RPMI8226 (cell line): ENCODE measurements at regions not wholly inside any gene's neighbourhood (a gene's known extent, or its start where the extent isn't known, plus 50 kb on each side); places are given as distances from the start of the nearest gene placed in this dataset.

Experiments used
- DNase-seq: peaks from one replicate; pipeline ENCODE4 v3.0.0-alpha.2; 2015

DNA sequence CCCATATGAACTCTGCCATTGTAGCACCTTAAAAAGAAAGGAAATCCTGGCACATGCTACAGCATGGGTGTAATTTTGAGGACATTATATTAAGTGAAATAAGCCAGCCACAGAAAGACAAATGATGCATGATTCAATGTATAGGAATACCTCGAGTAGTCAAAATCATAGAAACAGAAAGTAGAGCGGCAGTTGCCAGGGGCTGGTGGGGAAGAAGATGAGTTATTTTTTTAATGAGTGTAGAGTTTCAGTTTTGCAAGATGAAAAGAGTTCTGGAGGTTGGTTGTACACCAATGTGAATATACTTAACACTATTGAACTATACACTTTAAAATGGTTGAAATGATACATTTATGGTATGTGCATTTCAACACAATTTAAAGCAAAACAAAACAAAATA, 133.0 kb downstream of the ZDHHC21 start:
- DNase-seq = no peak

- no peak for DNase-seq
Measured at GRCh38 chr9:14554886-14555285, 138.3 kb downstream of the ZDHHC21 start.

DNA sequence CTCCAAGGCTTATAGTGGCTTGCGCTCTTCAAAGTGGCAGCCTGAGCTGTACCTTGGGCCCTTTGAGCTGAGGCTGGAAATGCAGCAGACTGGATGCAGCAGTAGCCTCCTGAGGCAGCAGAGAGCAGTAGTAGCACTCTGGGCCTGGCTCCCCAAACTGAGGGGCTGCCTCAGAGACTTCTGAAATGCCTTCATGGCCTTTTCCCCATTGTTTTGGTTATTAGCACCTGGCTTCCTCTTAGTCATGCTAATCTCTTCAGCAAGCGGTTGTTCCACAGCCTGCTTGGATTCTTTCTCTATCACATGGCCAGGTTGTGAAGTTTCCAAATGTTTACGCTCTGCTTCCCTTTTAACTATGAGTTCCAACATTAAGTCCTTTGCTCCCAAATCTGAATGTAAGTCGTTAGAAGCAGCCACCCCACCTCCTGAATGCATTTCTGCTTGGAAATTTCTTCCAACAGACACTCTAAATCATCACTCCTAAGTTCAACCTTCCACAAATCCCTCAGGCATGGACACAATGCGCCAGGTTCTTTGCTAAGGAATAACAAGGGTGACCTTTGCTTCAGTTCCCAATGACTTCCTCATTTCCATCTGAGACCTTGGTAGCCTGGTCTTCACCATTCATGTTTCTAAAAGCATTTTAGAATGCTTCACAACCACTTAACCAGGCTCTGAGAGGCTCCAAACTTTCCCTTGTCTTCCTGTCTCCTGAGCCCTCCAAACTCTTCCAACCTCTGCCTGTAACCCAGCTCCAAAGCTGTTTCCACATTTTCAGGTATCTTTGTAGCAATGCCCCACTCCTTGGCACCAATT, 145.8 kb downstream of the ZDHHC21 start:
- DNase-seq = no peak

- no peak for DNase-seq
Measured at GRCh38 chr9:14546693-14547092, 146.5 kb downstream of the ZDHHC21 start.

DNA sequence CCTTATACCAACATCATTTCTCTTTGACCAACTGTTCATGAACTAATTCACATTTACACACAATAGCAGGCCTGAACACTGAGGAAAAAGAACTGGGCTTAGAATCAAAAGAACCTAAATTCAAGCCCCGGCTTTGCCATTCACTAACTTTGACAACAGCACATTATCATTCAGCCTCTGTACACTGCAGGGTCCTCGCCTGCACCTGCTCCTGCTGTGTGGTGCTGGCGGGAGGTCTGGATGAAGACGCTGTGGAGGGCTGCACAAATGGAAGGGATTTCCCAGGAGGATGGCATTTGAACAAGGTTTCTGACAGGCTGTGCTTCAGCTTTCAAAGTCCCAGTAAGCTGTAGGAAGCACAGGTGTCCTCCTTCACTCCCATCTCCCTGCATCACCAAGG, 151.2 kb downstream of the ZDHHC21 start:
- no peak for DNase-seq

DNA sequence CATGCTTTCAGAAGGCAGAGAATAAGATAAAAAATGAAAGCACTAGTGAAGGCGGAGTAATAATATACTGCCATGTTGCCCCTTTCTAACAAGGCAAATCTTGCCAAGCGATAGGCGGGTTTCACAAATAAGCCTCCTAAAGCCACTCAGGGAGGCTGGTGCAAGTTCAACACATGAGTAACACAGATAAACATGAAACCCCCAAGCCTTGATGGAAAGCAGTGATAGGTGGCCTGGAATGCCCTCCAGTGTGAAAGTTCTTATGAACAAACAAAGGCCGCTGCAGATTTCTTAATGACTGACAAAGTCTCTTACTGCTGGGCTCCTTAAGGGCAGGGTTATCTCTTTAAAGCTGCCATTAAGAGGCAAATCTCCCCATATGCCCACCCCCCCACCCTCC, 154.7 kb downstream of the ZDHHC21 start:
- DNase-seq = no peak

GRCh38 chr9:14535161-14535955, 157.9 kb downstream of the ZDHHC21 start:
- DNase-seq = no peak

- no peak for DNase-seq
Measured at GRCh38 chr9:14533867-14534640, 159.2 kb downstream of the ZDHHC21 start.

DNA sequence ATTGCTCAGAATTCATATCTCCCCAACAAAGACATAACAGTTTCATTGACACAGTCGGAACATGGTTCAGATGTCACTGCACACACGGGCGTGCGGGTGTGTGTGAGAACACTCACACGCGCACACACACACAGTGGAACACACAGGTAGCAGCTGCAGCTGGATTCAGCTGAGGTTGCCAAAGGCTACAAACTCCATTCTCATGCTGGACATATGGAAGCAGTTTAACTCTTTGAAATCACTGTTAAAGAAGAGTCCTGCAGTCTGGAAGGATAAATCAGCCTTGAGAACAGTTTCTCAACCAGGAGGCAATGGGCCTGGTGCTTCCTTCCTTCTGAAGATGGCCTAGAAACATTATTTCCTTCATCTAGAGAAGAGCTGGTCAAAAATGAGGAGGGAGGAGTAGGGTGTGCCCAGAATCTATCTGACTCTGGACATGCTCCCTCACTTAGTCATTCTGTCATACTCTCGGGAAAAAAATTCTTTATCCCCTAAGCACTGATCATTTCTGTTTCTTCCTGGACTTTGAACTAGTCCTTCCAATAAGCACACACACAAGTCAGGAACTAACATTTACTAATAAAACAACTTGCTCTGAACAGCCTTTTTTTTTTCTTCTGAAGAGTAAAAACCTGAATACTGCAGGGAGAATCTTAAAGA, 160.6 kb downstream of the ZDHHC21 start:
- DNase-seq = no peak

DNA sequence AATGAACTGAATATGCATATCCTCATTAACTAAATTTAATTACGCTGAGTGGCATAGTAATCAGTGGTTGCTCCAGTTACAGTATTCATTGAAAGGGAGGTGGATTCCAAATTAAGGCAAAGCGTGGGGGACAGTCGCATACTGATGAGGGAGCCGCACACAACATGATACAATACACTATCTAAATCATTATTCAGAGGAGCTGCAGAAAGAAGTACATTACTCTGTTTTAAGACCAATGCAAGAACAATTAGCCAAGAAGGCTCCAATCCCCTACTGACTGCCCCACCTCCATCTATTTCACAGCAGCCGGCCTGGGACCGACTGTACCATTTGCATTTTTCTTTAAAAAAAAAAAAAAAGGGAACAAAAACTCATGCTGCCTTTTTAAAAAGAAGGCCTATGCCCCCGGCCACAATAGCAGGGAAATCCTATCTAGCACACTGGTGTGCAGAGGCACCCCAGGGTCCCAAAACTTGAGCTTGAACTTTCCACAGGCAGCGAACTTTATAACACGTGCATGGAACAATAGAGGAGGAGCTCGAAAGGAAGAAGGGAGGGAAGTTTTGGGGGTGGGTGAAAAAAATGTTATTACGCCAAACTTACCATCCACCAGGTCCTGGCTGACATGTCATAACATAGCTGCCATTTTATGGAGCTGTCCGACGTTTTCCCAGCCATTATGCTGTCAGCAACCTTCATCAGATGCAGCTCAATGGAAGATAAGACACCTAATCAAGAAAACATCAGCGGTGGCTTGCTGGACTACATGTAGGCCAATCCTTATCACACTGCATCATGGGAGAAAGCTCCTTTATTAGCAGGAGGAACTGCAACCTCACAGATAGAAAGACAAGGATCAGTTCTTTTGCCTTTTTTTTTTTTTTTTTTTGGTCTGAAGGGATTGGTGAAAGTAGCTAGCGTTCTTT, 161.6 kb downstream of the ZDHHC21 start:
- no peak for DNase-seq

DNA sequence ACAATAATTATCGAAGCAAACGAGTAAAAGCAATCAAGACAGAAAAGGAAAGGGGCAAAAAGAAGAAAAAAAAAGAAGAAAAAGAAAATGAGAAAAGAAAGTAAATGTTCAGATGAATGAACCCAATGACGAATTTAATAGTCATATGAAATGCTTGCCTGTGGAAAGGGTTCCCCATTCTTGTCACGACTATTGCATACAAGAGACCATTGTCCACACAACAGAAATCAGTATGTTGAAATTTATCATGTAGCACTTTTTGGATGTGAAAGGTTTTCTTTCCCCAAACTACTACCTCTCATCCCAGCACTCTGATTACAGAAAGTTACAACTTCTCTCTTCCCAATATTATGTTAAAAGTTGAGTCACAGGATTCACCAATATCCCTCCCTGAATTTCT, 162.4 kb downstream of the ZDHHC21 start:
- no peak for DNase-seq

- no peak for DNase-seq
Measured at GRCh38 chr9:14530366-14530765, 162.9 kb downstream of the ZDHHC21 start.

- no peak for DNase-seq
Measured at GRCh38 chr9:14529629-14530028, 163.6 kb downstream of the ZDHHC21 start.

DNA sequence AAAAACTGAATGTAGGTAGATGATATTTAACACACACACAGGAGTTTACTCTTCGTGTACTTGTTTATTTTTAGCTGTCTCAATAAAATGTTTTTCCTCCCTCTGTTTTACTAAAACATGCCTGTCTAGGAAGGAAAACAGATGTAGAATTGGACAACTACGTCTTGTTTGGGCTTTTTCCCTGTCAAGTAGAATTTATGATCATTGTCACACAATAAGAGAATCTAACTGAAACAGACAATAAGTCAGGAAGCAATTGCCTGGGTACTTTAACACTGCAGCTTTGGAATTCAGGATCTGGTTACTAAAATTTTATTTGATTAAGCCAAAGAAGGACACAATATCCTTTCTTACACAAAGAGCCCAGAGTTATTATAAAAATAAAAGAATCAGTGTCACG, 164.2 kb downstream of the ZDHHC21 start:
- no peak for DNase-seq

DNA sequence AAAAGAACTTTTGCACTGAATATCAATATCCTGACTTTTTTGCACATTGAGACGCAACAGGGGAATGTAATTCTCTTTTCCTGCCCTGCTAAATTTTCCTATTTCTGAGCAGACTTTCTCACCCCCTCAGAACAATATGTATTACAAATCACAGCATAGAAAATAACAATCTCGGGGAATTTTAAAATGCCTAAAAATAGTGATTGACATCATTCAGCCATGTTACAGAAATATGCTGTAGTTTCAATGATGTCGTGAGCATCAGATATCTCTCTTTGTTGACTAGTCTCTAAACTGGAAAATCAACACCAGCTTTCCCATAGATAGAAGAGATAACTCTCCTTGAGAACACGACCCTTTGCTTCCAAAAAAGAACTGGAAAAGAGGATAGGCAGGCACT, 166.7 kb downstream of the ZDHHC21 start:
- DNase-seq = no peak

DNA sequence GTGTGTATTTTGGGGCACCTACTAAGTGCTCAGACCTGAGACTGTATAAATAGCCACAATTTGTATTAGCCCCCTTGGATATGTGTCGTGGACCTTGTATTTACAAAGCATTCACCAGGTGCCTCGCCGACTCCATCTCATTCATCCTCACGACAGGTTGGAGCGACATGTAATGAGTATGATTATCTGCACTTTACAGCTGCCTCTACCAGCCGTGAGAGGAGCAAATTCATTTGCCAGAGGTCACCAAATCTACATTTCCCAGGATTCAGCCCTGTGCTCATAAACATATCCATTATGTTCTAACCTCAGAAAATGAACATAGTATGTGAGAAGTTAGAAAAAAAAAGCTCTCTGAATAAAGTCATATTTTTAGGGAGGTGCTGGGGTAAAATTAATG, 167.4 kb downstream of the ZDHHC21 start:
- no peak for DNase-seq

DNA sequence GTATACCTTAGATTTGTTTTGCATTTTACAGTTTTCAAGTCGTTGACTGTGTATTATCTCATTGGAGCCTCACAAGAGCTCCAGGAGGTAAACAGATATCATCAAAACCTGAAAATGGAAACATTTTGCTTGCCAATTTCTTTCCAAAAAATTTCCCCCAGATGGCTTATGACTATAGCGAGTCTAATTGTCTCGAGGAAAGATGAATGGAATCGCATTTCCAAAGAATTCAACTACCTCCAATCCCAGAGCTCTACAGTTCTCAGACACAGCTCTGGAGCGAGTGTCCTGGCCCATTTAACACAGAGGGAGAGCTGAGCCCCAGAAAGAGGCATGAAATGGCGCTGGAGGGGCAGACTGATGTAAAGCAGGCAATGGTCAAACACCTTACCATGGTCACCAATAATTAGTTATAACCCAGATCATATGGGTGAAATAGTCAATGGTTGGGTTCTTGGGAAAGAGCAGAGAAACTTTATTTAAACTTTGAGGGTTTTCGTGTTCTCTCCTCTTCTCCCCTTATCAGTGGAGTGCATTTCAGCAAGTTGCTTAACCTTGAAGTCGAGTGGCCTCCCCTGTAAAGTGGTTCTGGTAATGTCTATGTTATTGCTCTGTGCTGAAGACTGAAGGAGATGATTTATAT, 168.2 kb downstream of the ZDHHC21 start:
- DNase-seq = no peak

GRCh38 chr9:14523545-14523944, 169.7 kb downstream of the ZDHHC21 start:
- no peak for DNase-seq

- DNase-seq = no peak
Measured at GRCh38 chr9:14522627-14523379, 170.4 kb downstream of the ZDHHC21 start.

DNA sequence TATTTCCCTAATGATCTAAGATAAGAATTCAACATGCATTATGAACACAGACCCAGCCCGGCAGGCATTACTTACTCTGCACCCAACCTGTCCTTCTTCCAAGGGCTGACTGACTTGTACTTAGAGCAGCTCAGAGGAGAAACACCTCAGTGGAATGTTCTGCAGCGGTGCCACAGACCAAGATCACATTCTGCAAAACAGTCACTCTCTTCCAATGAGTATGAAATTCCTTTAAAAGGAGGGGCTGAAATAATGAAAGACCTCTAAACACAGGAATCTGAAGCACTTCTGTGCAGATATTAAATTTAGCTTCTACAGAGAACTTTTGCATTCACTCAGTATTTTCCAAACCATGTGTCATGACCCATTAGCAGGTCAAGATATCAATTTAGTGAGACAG, 172.9 kb downstream of the ZDHHC21 start:
- DNase-seq = no peak
